Neural cell (in vitro differentiated cells): ENCODE measurements at regions not wholly inside any gene's neighbourhood (a gene's known extent, or its start where the extent isn't known, plus 50 kb on each side); places are given as distances from the start of the nearest gene placed in this dataset.

Experiments used
- H2AFZ ChIP-seq: fragments of 200-600, 300-800 bp; sonication (generic), shearing (Covaris generic); 2 replicates; pipeline ENCODE4 v1.6.0; 2014; ENCODE audit warnings: low read depth, mild to moderate bottlenecking, antibody characterized with exemption, low read length, moderate library complexity
- H3F3A ChIP-seq: fragments of 200-600 bp; shearing (Covaris generic); 2 replicates; pipeline ENCODE4 v1.6.1; 2016; ENCODE audit warnings: mild to moderate bottlenecking, moderate library complexity, mixed read lengths, antibody characterized with exemption, low read length; ENCODE audit not compliant: insufficient read depth, poor library complexity, severe bottlenecking
- H3K27ac ChIP-seq: fragments of 200-600, 300-800 bp; sonication (generic), shearing (Covaris generic); 2 replicates; pipeline ENCODE4 v1.5.1; 2014; ENCODE audit warnings: mild to moderate bottlenecking, low read length, moderate library complexity
- H3K27me3 ChIP-seq: fragments of 300-800, 200-600 bp; sonication (generic), shearing (Covaris generic); 2 replicates; pipeline ENCODE4 v1.6.0; 2014; ENCODE audit warnings: mild to moderate bottlenecking, low read depth, low read length, moderate library complexity; ENCODE audit not compliant: insufficient read depth
- H3K36me3 ChIP-seq: fragments of 300-800, 200-600 bp; sonication (generic), shearing (Covaris generic); 2 replicates; pipeline ENCODE4 v1.5.1; 2014; ENCODE audit warnings: mild to moderate bottlenecking, antibody characterized with exemption, low read length, moderate library complexity; ENCODE audit not compliant: insufficient read depth
- H3K4me2 ChIP-seq: fragments of 300-800, 200-600 bp; sonication (generic), shearing (Covaris generic); 2 replicates; pipeline ENCODE4 v1.6.0; 2014; ENCODE audit warnings: mild to moderate bottlenecking, low read length
- H3K4me3 ChIP-seq: fragments of 300-800, 200-600 bp; sonication (generic), shearing (Covaris generic); 2 replicates; pipeline ENCODE4 v1.5.1; 2014; ENCODE audit warnings: mild to moderate bottlenecking, low read length, moderate library complexity
- H3K79me2 ChIP-seq: fragments of 200-600 bp; shearing (Covaris generic); replicated peaks from 2 replicates; pipeline ENCODE4 v1.6.0; 2014; ENCODE audit warnings: mild to moderate bottlenecking, low read length, moderate library complexity; ENCODE audit not compliant: insufficient read depth
- H3K9ac ChIP-seq: fragments of 300-800, 200-600 bp; sonication (generic), shearing (Covaris generic); 2 replicates; pipeline ENCODE4 v1.6.1; 2016; ENCODE audit warnings: mild to moderate bottlenecking, low read length, mixed read lengths
- H3K9me2 ChIP-seq: fragments of 200-600 bp; shearing (Covaris generic); 2 replicates; pipeline ENCODE4 v1.6.1; 2016; ENCODE audit warnings: mild to moderate bottlenecking, low read length, mixed read lengths; ENCODE audit not compliant: insufficient read depth
- H3K9me3 ChIP-seq: fragments of 200-600, 300-800 bp; sonication (generic), shearing (Covaris generic); 2 replicates; pipeline ENCODE4 v1.6.1; 2016; ENCODE audit warnings: mild to moderate bottlenecking, mixed run types, low read length, moderate library complexity, mixed read lengths
- H4K20me1 ChIP-seq: fragments of 200-600 bp; shearing (Covaris generic); 2 replicates; pipeline ENCODE4 v1.6.1; 2016; ENCODE audit warnings: mild to moderate bottlenecking, mixed run types; ENCODE audit not compliant: insufficient read depth
- CTCF ChIP-seq: fragments of 450-650 bp; IDR thresholded peaks from 2 replicates; pipeline ENCODE4 v1.5.1; 2014; ENCODE audit warnings: antibody characterized with exemption, mild to moderate bottlenecking, moderate library complexity; ENCODE audit not compliant: poor library complexity, severe bottlenecking
- EP300 ChIP-seq: fragments of 450-650 bp; conservative IDR thresholded peaks from 2 replicates; pipeline ENCODE4 v1.6.1; 2014; ENCODE audit warnings: antibody characterized with exemption, mild to moderate bottlenecking, moderate library complexity; ENCODE audit not compliant: poor library complexity, severe bottlenecking
- EZH2 ChIP-seq: fragments of 200-600, 300-800 bp; shearing (Covaris generic), sonication (generic); IDR thresholded peaks from 2 replicates; pipeline ENCODE4 v1.6.1; 2014; ENCODE audit warnings: antibody characterized with exemption, low read length, borderline replicate concordance, mild to moderate bottlenecking; ENCODE audit not compliant: insufficient read depth, poor library complexity, severe bottlenecking
- MXI1 ChIP-seq: fragments of 450-650 bp; conservative IDR thresholded peaks from 2 replicates; pipeline ENCODE4 v1.6.1; 2014; ENCODE audit warnings: antibody characterized with exemption, mild to moderate bottlenecking; ENCODE audit not compliant: poor library complexity, severe bottlenecking
- POLR2AphosphoS5 ChIP-seq: IDR thresholded peaks from 2 replicates; pipeline ENCODE4 v1.6.1; 2012
- RAD21 ChIP-seq: fragments of 450-650 bp; conservative IDR thresholded peaks from 2 replicates; pipeline ENCODE4 v1.6.1; 2014; ENCODE audit warnings: antibody characterized with exemption, mild to moderate bottlenecking, moderate library complexity
- REST ChIP-seq: IDR thresholded peaks from 2 replicates; pipeline ENCODE4 v1.6.1; 2012; ENCODE audit warnings: borderline replicate concordance
- SMC3 ChIP-seq: fragments of 450-650 bp; conservative IDR thresholded peaks from 2 replicates; pipeline ENCODE4 v1.6.1; 2014; ENCODE audit warnings: antibody characterized with exemption, mild to moderate bottlenecking, moderate library complexity; ENCODE audit not compliant: poor library complexity
- TAF1 ChIP-seq: IDR thresholded peaks from 2 replicates; pipeline ENCODE4 v1.6.1; 2012; ENCODE audit warnings: low read depth

- Histone ChIP-seq H2AFZ (no peak overlapping the region), H3K4me3 (no peak overlapping the region), H3K4me2 (no peak overlapping the region), H3K79me2 (no peaks in the 10 kb centered on the region), H3K9me3 (no peaks in the 10 kb centered on the region), H3K27ac (no peak overlapping the region), H3K27me3 (no peaks in the 10 kb centered on the region), H3K9me2 (no peaks in the 10 kb centered on the region), H3K9ac (no peak overlapping the region), H3F3A (no peaks in the 10 kb centered on the region), H3K36me3 (no peaks in the 10 kb centered on the region), H4K20me1 (no peaks in the 10 kb centered on the region)
- TF ChIP-seq MXI1 (no peak), TAF1 (no peak), SMC3 (no peak), EP300 (no peak), CTCF (no peak), RAD21 (no peak), EZH2 (no peak), REST (no peak), POLR2AphosphoS5 (no peak)
Measured at GRCh38 chr2:433216-433615, 145.3 kb upstream of the ALKAL2 start.

- no peaks in the 10 kb centered on the region for H4K20me1 ChIP-seq
- no peak overlapping the region for H2AFZ ChIP-seq
Measured at GRCh38 chr2:430291-431040, 142.6 kb upstream of the ALKAL2 start.

More at GRCh38 chr2:430291-431040, 142.6 kb upstream of the ALKAL2 start:
- H3K9me2 ChIP-seq = no peaks in the 10 kb centered on the region
- H3K9me3 ChIP-seq = no peaks in the 10 kb centered on the region
- H3K27me3 ChIP-seq = no peaks in the 10 kb centered on the region
- H3F3A ChIP-seq = no peaks in the 10 kb centered on the region
- TF ChIP-seq RAD21 = no peak
- no peak for TF ChIP-seq SMC3
- TF ChIP-seq EZH2 = no peak
- TF ChIP-seq TAF1 = no peak
- TF ChIP-seq EP300 = no peak
- no peak for TF ChIP-seq CTCF
- no peak for TF ChIP-seq REST
- no peak for TF ChIP-seq MXI1
- no peak for TF ChIP-seq POLR2AphosphoS5
- no peak overlapping the region for H3K27ac ChIP-seq
- no peaks in the 10 kb centered on the region for H3K79me2 ChIP-seq
- H3K4me3 ChIP-seq = no peak overlapping the region
- no peak overlapping the region for H3K4me2 ChIP-seq
- H3K36me3 ChIP-seq = no peaks in the 10 kb centered on the region
- H3K9ac ChIP-seq = no peak overlapping the region
